Adrenal gland (tissue), 5 donors: ENCODE measurements at regions not wholly inside any gene's neighbourhood (a gene's known extent, or its start where the extent isn't known, plus 50 kb on each side); places are given as distances from the start of the nearest gene placed in this dataset.

Experiments
- CTCF ChIP-seq, 6 experiments: fragments of 450-650 bp in 4 of 6; fragments of 200-600 bp in 2 of 6; sonication (generic) in 1 of 6; IDR thresholded peaks; 1 replicate in 5 of 6; 2 replicates in 1 of 6; pipeline versions ENCODE4 v1.5.1 to v1.8.0; 2016 to 2021; ENCODE audit warnings: antibody characterized with exemption in 6 of 6, mild to moderate bottlenecking in 2 of 6, moderate library complexity in 1 of 6
- POLR2A ChIP-seq, 2 donors: fragments of 450-650 bp; IDR thresholded peaks; one replicate each; pipeline ENCODE4 v1.6.1; 2017; ENCODE audit warnings: antibody characterized with exemption in 2 of 2, mild to moderate bottlenecking in 2 of 2, moderate library complexity in 1 of 2
- donor health status: DM: no; HTN: no; CAD: no.

GRCh38 chr6:44514576-44515193 lies 127.2 kb downstream of the CDC5L start:
- no peak for TF ChIP-seq CTCF (IDR thresholded peaks at IDR 0.05)
- no peak for TF ChIP-seq POLR2A (IDR thresholded peaks at IDR 0.05)
